ENCODE measurements at regions not wholly inside any gene's neighbourhood (a gene's known extent, or its start where the extent isn't known, plus 50 kb on each side); places are given as distances from the start of the nearest gene placed in this dataset.

DNA sequence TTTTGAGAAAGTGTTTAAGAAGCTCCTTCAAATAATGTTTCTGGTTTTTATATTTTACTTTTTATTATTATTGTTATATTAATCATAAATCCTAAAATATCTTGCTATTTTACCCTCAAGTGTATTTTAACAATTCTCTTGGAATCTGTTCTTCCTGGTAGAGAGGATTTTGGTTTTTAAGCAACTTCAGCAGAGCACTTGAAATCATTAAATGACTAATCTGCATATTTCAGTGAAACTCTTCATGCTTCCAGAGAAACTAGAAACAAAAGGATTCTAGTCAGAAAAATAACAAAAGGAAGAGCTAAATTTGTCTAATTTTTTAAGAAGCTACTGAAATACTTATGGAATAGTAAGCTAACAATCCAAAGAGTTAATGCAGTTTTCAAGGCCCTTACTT, 1057.3 kb downstream of the TLE1 start:
- SMC1A ChIA-PET (ENCODE audit: uncharacterized antibody, unreplicated experiment), result interaction anchor here (0.6 to 1.0 kb wide), 3 partner anchors 14 to 159 kb away, joined by 3 read pairs; no protein-coding TSS in a partner anchor
- Histone ChIP-seq H3K27ac (ENCODE audit: control insufficient read depth, insufficient read depth) (no peak overlapping the region), H3K27me3 (replicated peaks in 1 of 2; ENCODE audit: control insufficient read depth in 2 of 2, insufficient read depth in 2 of 2, low read length in 1 of 2) (no peaks in the 10 kb centered on the region), H3K4me3 (no peak overlapping the region), H4K20me1 (ENCODE audit: control insufficient read depth, insufficient read depth) (no peaks in the 10 kb centered on the region), H3K9me3 (replicated peaks; ENCODE audit: control insufficient read depth, insufficient read depth, low read length) (no peaks in the 10 kb centered on the region), H3K4me2 (ENCODE audit: control insufficient read depth, insufficient read depth) (no peak overlapping the region), H3K79me2 (ENCODE audit: control insufficient read depth, insufficient read depth, low read length) (no peaks in the 10 kb centered on the region), H3K4me1 (ENCODE audit: control insufficient read depth, insufficient read depth, low read length) (no peaks in the 10 kb centered on the region), H2AFZ (ENCODE audit: control insufficient read depth, low read depth, low read length) (no peak overlapping the region), H3K36me3 (ENCODE audit: control insufficient read depth in 2 of 2, insufficient read depth in 2 of 2, low read length in 1 of 2) (no peaks in the 10 kb centered on the region), H3K9ac (ENCODE audit: control insufficient read depth, insufficient read depth, low read length) (no peak overlapping the region)
- CTCF ChIA-PET, result no interaction called here
- RAD21 ChIA-PET (ENCODE audit: unreplicated experiment), result no interaction called here
- BruUV-seq (replicated peaks), result no TSS peak
- intact Hi-C loops (cut with micrococcal nuclease; ENCODE audit: unreplicated experiment) (no loop called here), in situ Hi-C loops (cut with MboI) (no loop called here)
- FAIRE-seq (no peak), DNase-seq (ENCODE audit: low read depth, low spot score) (no peak), ATAC-seq (no peak)
- POLR2A ChIA-PET, result no interaction called here
- TF ChIP-seq MTA2 (IDR thresholded peaks at IDR 0.05; ENCODE audit: low read depth) (no peak), CHD4 (IDR thresholded peaks at IDR 0.05) (no peak), SPI1 (IDR thresholded peaks at IDR 0.05; ENCODE audit: borderline replicate concordance, insufficient read depth, low read depth, low read length) (no peak), SMAD1 (IDR thresholded peaks at IDR 0.05; ENCODE audit: low read depth, partially characterized antibody) (no peak), MEF2A (IDR thresholded peaks at IDR 0.05; ENCODE audit: insufficient read depth, low read depth, low read length) (no peak), SMC3 (IDR thresholded peaks at IDR 0.05; ENCODE audit: borderline replicate concordance, low read length) (no peak), TCF12 (IDR thresholded peaks at IDR 0.05; ENCODE audit: low read depth, low read length) (no peak), PAX8 (IDR thresholded peaks at IDR 0.05) (no peak), NFXL1 (IDR thresholded peaks at IDR 0.05; ENCODE audit: borderline replicate concordance) (no peak)
- TF ChIP-seq, protein P1, sequence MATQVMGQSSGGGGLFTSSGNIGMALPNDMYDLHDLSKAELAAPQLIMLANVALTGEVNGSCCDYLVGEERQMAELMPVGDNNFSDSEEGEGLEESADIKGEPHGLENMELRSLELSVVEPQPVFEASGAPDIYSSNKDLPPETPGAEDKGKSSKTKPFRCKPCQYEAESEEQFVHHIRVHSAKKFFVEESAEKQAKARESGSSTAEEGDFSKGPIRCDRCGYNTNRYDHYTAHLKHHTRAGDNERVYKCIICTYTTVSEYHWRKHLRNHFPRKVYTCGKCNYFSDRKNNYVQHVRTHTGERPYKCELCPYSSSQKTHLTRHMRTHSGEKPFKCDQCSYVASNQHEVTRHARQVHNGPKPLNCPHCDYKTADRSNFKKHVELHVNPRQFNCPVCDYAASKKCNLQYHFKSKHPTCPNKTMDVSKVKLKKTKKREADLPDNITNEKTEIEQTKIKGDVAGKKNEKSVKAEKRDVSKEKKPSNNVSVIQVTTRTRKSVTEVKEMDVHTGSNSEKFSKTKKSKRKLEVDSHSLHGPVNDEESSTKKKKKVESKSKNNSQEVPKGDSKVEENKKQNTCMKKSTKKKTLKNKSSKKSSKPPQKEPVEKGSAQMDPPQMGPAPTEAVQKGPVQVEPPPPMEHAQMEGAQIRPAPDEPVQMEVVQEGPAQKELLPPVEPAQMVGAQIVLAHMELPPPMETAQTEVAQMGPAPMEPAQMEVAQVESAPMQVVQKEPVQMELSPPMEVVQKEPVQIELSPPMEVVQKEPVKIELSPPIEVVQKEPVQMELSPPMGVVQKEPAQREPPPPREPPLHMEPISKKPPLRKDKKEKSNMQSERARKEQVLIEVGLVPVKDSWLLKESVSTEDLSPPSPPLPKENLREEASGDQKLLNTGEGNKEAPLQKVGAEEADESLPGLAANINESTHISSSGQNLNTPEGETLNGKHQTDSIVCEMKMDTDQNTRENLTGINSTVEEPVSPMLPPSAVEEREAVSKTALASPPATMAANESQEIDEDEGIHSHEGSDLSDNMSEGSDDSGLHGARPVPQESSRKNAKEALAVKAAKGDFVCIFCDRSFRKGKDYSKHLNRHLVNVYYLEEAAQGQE (IDR thresholded peaks at IDR 0.05; ENCODE audit: low read depth, low read length), result no peak
- TF ChIP-seq, protein P2, sequence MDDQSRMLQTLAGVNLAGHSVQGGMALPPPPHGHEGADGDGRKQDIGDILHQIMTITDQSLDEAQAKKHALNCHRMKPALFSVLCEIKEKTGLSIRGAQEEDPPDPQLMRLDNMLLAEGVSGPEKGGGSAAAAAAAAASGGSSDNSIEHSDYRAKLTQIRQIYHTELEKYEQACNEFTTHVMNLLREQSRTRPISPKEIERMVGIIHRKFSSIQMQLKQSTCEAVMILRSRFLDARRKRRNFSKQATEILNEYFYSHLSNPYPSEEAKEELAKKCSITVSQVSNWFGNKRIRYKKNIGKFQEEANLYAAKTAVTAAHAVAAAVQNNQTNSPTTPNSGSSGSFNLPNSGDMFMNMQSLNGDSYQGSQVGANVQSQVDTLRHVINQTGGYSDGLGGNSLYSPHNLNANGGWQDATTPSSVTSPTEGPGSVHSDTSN (IDR thresholded peaks at IDR 0.05; ENCODE audit: insufficient replicate concordance, low read depth, low read length), result no peak
- TF ChIP-seq, protein P3, sequence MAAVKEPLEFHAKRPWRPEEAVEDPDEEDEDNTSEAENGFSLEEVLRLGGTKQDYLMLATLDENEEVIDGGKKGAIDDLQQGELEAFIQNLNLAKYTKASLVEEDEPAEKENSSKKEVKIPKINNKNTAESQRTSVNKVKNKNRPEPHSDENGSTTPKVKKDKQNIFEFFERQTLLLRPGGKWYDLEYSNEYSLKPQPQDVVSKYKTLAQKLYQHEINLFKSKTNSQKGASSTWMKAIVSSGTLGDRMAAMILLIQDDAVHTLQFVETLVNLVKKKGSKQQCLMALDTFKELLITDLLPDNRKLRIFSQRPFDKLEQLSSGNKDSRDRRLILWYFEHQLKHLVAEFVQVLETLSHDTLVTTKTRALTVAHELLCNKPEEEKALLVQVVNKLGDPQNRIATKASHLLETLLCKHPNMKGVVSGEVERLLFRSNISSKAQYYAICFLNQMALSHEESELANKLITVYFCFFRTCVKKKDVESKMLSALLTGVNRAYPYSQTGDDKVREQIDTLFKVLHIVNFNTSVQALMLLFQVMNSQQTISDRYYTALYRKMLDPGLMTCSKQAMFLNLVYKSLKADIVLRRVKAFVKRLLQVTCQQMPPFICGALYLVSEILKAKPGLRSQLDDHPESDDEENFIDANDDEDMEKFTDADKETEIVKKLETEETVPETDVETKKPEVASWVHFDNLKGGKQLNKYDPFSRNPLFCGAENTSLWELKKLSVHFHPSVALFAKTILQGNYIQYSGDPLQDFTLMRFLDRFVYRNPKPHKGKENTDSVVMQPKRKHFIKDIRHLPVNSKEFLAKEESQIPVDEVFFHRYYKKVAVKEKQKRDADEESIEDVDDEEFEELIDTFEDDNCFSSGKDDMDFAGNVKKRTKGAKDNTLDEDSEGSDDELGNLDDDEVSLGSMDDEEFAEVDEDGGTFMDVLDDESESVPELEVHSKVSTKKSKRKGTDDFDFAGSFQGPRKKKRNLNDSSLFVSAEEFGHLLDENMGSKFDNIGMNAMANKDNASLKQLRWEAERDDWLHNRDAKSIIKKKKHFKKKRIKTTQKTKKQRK (IDR thresholded peaks at IDR 0.05; ENCODE audit: low read depth, low read length), result no peak
- TF ChIP-seq, protein P4, sequence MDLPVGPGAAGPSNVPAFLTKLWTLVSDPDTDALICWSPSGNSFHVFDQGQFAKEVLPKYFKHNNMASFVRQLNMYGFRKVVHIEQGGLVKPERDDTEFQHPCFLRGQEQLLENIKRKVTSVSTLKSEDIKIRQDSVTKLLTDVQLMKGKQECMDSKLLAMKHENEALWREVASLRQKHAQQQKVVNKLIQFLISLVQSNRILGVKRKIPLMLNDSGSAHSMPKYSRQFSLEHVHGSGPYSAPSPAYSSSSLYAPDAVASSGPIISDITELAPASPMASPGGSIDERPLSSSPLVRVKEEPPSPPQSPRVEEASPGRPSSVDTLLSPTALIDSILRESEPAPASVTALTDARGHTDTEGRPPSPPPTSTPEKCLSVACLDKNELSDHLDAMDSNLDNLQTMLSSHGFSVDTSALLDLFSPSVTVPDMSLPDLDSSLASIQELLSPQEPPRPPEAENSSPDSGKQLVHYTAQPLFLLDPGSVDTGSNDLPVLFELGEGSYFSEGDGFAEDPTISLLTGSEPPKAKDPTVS (IDR thresholded peaks at IDR 0.05; ENCODE audit: low read depth, low read length), result no peak

Data from GM12878 (cell line).